ENCODE measurements at regions not wholly inside any gene's neighbourhood (a gene's known extent, or its start where the extent isn't known, plus 50 kb on each side); places are given as distances from the start of the nearest gene placed in this dataset.

- Histone ChIP-seq H3K36me3 (ENCODE audit: control insufficient read depth in 2 of 2, insufficient read depth in 1 of 2, low read length in 2 of 2) (no peaks in the 10 kb centered on the region), H3K4me3 (ENCODE audit: low read depth, low read length) (no peak overlapping the region), H3K27ac (ENCODE audit: extremely low read depth, low read depth, low read length) (no peak overlapping the region), H3K9me3 (ENCODE audit: control insufficient read depth, insufficient read depth, low read depth, low read length) (no peaks in the 10 kb centered on the region), H3K4me1 (ENCODE audit: control insufficient read depth, insufficient read depth, low read length) (no peaks in the 10 kb centered on the region)
- ChIA-PET POLR2A (no interaction called here), CTCF (interaction anchor here (0.6 kb wide), 1 partner anchor 683 kb away, joined by 4 read pairs; no protein-coding TSS in a partner anchor)
- TF ChIP-seq ZNF747 (tag by site-specific recombination; IDR thresholded peaks at IDR 0.05) = no peak
- TF ChIP-seq HOXD13 (CRISPR knock-in tag; IDR thresholded peaks at IDR 0.05; ENCODE audit: borderline replicate concordance) = no peak
- TF ChIP-seq KLF17 (tag by site-specific recombination; IDR thresholded peaks at IDR 0.05) = no peak
- TF ChIP-seq ZNF18 (tag by site-specific recombination; IDR thresholded peaks at IDR 0.05) = no peak
- no peak for TF ChIP-seq ZNF791 (tag by site-specific recombination; IDR thresholded peaks at IDR 0.05)
- TF ChIP-seq ELK4 (IDR thresholded peaks at IDR 0.05; ENCODE audit: borderline replicate concordance, low read depth, low read length) = no peak
- no peak for TF ChIP-seq ZNF776 (tag by site-specific recombination; IDR thresholded peaks at IDR 0.05; ENCODE audit: borderline replicate concordance)
- no peak for TF ChIP-seq ZNF837 (tag by site-specific recombination; IDR thresholded peaks at IDR 0.05)
- TF ChIP-seq PRDM1 (tag by site-specific recombination; IDR thresholded peaks at IDR 0.05) = no peak
- no peak for TF ChIP-seq YY1 (tag by site-specific recombination; IDR thresholded peaks at IDR 0.05)
- no peak for TF ChIP-seq ZNF514 (tag by site-specific recombination; IDR thresholded peaks at IDR 0.05)
- TF ChIP-seq ZNF2 (tag by site-specific recombination; IDR thresholded peaks at IDR 0.05) = no peak
- no peak for TF ChIP-seq ZNF677 (tag by site-specific recombination; IDR thresholded peaks at IDR 0.05)
- TF ChIP-seq ZFP41 (tag by site-specific recombination; IDR thresholded peaks at IDR 0.05; ENCODE audit: borderline replicate concordance) = no peak
- no peak for TF ChIP-seq ZNF202 (tag by site-specific recombination; IDR thresholded peaks at IDR 0.05; ENCODE audit: borderline replicate concordance)
Measured at GRCh38 chr16:52825892-52826291, 226.8 kb downstream of the CHD9NB start.

- POLR2A ChIA-PET = no interaction called here
- TF ChIP-seq ZNF629 (tag by site-specific recombination; IDR thresholded peaks at IDR 0.05) = no peak
- TF ChIP-seq ZNF426 (tag by site-specific recombination; IDR thresholded peaks at IDR 0.05) = no peak
- no peak for TF ChIP-seq ZNF416 (tag by site-specific recombination; IDR thresholded peaks at IDR 0.05)
- TF ChIP-seq HOXC10 (CRISPR knock-in tag; IDR thresholded peaks at IDR 0.05) = no peak
- no peak for TF ChIP-seq KLF10 (tag by site-specific recombination; IDR thresholded peaks at IDR 0.05)
- TF ChIP-seq ZNF174 (tag by site-specific recombination; IDR thresholded peaks at IDR 0.05) = no peak
- TF ChIP-seq ZNF561 (tag by site-specific recombination; IDR thresholded peaks at IDR 0.05; ENCODE audit: borderline replicate concordance) = no peak
- TF ChIP-seq HOXD13 (CRISPR knock-in tag; IDR thresholded peaks at IDR 0.05; ENCODE audit: borderline replicate concordance) = no peak
- TF ChIP-seq ZNF596 (tag by site-specific recombination; IDR thresholded peaks at IDR 0.05) = no peak
- TF ChIP-seq ZNF302 (tag by site-specific recombination; IDR thresholded peaks at IDR 0.05; ENCODE audit: low read depth) = no peak
- TF ChIP-seq ZNF660 (tag by site-specific recombination; IDR thresholded peaks at IDR 0.05) = no peak
- TF ChIP-seq KLF7 (tag by site-specific recombination; IDR thresholded peaks at IDR 0.05; ENCODE audit: borderline replicate concordance) = no peak
- TF ChIP-seq ZNF157 (tag by site-specific recombination; IDR thresholded peaks at IDR 0.05) = no peak
- TF ChIP-seq PATZ1 (tag by site-specific recombination; IDR thresholded peaks at IDR 0.05) = no peak
- no peak for TF ChIP-seq ZNF747 (tag by site-specific recombination; IDR thresholded peaks at IDR 0.05)
- TF ChIP-seq ZNF423 (tag by site-specific recombination; IDR thresholded peaks at IDR 0.05) = no peak
- TF ChIP-seq ZBTB7A (tag by site-specific recombination; IDR thresholded peaks at IDR 0.05; ENCODE audit: low read depth) = no peak
- H3K4me3 ChIP-seq (ENCODE audit: low read depth, low read length) = no peak overlapping the region
- no peaks in the 10 kb centered on the region for H3K4me1 ChIP-seq (ENCODE audit: control insufficient read depth, insufficient read depth, low read length)
- H3K9me3 ChIP-seq (ENCODE audit: control insufficient read depth, insufficient read depth, low read depth, low read length) = no peaks in the 10 kb centered on the region
- no peak overlapping the region for H3K27ac ChIP-seq (ENCODE audit: extremely low read depth, low read depth, low read length)
- no peaks in the 10 kb centered on the region for H3K36me3 ChIP-seq (ENCODE audit: control insufficient read depth in 2 of 2, insufficient read depth in 1 of 2, low read length in 2 of 2)
- CTCF ChIA-PET = no interaction called here
Measured at GRCh38 chr16:52819808-52820207, 232.9 kb downstream of the CHD9NB start.

All from HEK293 (cell line).